Mucosa of descending colon (tissue), 3 donors: ENCODE measurements at regions not wholly inside any gene's neighbourhood (a gene's known extent, or its start where the extent isn't known, plus 50 kb on each side); places are given as distances from the start of the nearest gene placed in this dataset.

Experiments
- ATAC-seq: fragments of 200-7000 bp; cut with Tn5 transposase; one replicate; pipeline ENCODE4 v1.9.1; 2020; ENCODE audit warnings: mild to moderate bottlenecking, moderate library complexity
- DNase-seq, 3 donors: peaks; one replicate each; pipeline ENCODE4 v3.0.0-alpha.2; 2020
- H3K36me3 ChIP-seq: fragments of 200-600 bp; one replicate; pipeline ENCODE4 v1.8.0; 2021; ENCODE audit warnings: low read depth, mild to moderate bottlenecking
- H3K4me1 ChIP-seq: fragments of 200-600 bp; one replicate; pipeline ENCODE4 v1.8.0; 2021; ENCODE audit warnings: low read depth, mild to moderate bottlenecking
- H3K4me3 ChIP-seq: fragments of 200-600 bp; one replicate; pipeline ENCODE4 v1.8.0; 2021; ENCODE audit warnings: mild to moderate bottlenecking
- H3K9me3 ChIP-seq: fragments of 200-600 bp; one replicate; pipeline ENCODE4 v1.8.0; 2021; ENCODE audit warnings: mild to moderate bottlenecking
- CTCF ChIP-seq: fragments of 200-600 bp; IDR thresholded peaks from one replicate; pipeline ENCODE4 v1.8.0; 2022; ENCODE audit warnings: antibody characterized with exemption, mild to moderate bottlenecking
- intact Hi-C, 2 donors: fragments of 100-400 bp; cut with DNase I in 1 of 2; cut with micrococcal nuclease in 1 of 2; formaldehyde crosslinking; loops; one replicate each; pipeline versions ENCODE4 v1.11.0 to v1.11.1; 2022; cut with DNase I, micrococcal nuclease
- donor health status: DM: no; HTN: no; CAD: no; lungs with moderate emphysema.
- donor health status: DM: no; HTN: no; CAD: no.
- donor health status: DM: no; HTN: yes; CAD: no.

DNA sequence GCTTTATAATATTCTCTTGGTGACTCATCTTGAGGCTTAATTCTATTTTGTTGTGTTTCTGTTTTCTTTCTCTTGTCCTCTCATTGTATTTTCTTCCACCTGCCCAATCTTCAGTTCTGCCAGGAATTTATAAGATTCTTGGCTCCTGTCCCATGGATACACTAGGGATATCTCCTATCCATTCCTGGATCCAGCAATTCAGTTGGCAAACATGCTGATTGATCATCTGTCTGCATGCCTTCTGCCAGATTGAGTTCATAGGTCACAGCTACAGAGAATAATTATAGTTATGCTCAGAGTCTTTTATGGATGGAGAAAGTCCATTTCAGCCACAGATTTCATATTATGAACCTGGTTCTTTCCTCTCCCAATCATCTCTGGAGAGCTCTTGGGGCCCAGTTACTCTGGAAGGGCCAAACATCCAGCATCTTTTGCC, 140.4 kb upstream of the MAGI2 start:
- Histone ChIP-seq H3K4me3 (no peak overlapping the region), H3K4me1 (no peaks in the 10 kb centered on the region), H3K9me3 (no peaks in the 10 kb centered on the region), H3K36me3 (no peaks in the 10 kb centered on the region)
- ATAC-seq (peak; percentile 73), DNase-seq (peak in 1 of 3 donors; percentile 16)
- TF ChIP-seq CTCF, result no peak
- intact Hi-C loops, result no loop called here

- no peak overlapping the region for H3K4me3 ChIP-seq
- no peaks in the 10 kb centered on the region for H3K9me3 ChIP-seq
- TF ChIP-seq CTCF, result no peak
- no peaks in the 10 kb centered on the region for H3K36me3 ChIP-seq
- ATAC-seq (no peak), DNase-seq (no peak)
- intact Hi-C loops, result no loop called here
- no peaks in the 10 kb centered on the region for H3K4me1 ChIP-seq
Observed at GRCh38 chr7:79590916-79591623, 137.6 kb upstream of the MAGI2 start.

DNA sequence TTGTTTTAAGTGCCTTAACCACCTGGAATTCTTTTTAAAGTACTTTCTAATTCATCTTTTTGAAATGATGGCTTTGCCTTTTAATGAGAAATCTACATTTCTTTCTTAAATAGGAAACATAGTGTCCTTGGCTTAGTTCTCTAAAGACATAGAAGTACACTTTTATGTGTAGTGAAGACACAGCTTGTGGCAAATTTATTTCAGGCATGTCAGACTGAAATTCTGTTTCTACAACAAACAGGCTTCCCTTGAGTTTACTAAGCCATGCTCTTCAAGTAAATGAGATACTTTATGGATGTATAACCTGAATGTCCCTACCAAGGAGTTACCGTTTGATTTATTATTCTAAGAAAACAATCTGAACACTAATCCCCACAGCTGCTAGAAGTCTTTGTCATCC, 136.9 kb upstream of the MAGI2 start:
- Histone ChIP-seq H3K4me1 (no peaks in the 10 kb centered on the region), H3K9me3 (no peaks in the 10 kb centered on the region), H3K4me3 (no peak overlapping the region), H3K36me3 (no peaks in the 10 kb centered on the region)
- TF ChIP-seq CTCF, result no peak
- intact Hi-C loops, result no loop called here
- ATAC-seq (no peak), DNase-seq (no peak)

- ATAC-seq (no peak), DNase-seq (no peak)
- Histone ChIP-seq H3K4me3 (no peak overlapping the region), H3K36me3 (no peaks in the 10 kb centered on the region), H3K4me1 (no peaks in the 10 kb centered on the region), H3K9me3 (no peaks in the 10 kb centered on the region)
- no peak for TF ChIP-seq CTCF
- intact Hi-C loops, result no loop called here
Observed at GRCh38 chr7:79570903-79571302, 117.4 kb upstream of the MAGI2 start.

GRCh38 chr7:79563821-79564522, 110.5 kb upstream of the MAGI2 start:
- no peaks in the 10 kb centered on the region for H3K9me3 ChIP-seq
- H3K36me3 ChIP-seq, result no peaks in the 10 kb centered on the region
- no peaks in the 10 kb centered on the region for H3K4me1 ChIP-seq
- DNase-seq (no peak), ATAC-seq (no peak)
- no peak overlapping the region for H3K4me3 ChIP-seq
- intact Hi-C loops, result no loop called here
- TF ChIP-seq CTCF, result no peak
